Upper lobe of left lung (tissue), 4 donors: ENCODE measurements at regions not wholly inside any gene's neighbourhood (a gene's known extent, or its start where the extent isn't known, plus 50 kb on each side); places are given as distances from the start of the nearest gene placed in this dataset.

Experiments
- EP300 ChIP-seq, 4 donors: sonication (generic); formaldehyde crosslinking; IDR thresholded peaks; one replicate each; pipeline ENCODE4 v1.5.1; 2017; ENCODE audit warnings: antibody characterized with exemption in 4 of 4, control low read depth in 2 of 4
- POLR2A ChIP-seq, 4 donors: fragments of 450-650 bp; IDR thresholded peaks; one replicate each; pipeline ENCODE4 v1.5.1; 2016 to 2017; ENCODE audit warnings: antibody characterized with exemption in 4 of 4, mild to moderate bottlenecking in 2 of 4
- POLR2AphosphoS5 ChIP-seq, 2 donors: sonication (generic); formaldehyde crosslinking; IDR thresholded peaks; one replicate each; pipeline ENCODE4 v1.5.1; 2017; ENCODE audit warnings: antibody characterized with exemption in 2 of 2
- TF ChIP-seq, protein P1 (sequence below), 6 experiments: fragments of 450-650 bp in 4 of 6; fragments of 200-600 bp in 2 of 6; sonication (generic) in 2 of 6; IDR thresholded peaks; one replicate each; pipeline ENCODE4 v1.5.1; 2016 to 2019; ENCODE audit warnings: antibody characterized with exemption in 6 of 6

GRCh38 chr11:37050311-37050710 is 452.3 kb upstream of the RAG2 start:
- TF ChIP-seq, protein P1, sequence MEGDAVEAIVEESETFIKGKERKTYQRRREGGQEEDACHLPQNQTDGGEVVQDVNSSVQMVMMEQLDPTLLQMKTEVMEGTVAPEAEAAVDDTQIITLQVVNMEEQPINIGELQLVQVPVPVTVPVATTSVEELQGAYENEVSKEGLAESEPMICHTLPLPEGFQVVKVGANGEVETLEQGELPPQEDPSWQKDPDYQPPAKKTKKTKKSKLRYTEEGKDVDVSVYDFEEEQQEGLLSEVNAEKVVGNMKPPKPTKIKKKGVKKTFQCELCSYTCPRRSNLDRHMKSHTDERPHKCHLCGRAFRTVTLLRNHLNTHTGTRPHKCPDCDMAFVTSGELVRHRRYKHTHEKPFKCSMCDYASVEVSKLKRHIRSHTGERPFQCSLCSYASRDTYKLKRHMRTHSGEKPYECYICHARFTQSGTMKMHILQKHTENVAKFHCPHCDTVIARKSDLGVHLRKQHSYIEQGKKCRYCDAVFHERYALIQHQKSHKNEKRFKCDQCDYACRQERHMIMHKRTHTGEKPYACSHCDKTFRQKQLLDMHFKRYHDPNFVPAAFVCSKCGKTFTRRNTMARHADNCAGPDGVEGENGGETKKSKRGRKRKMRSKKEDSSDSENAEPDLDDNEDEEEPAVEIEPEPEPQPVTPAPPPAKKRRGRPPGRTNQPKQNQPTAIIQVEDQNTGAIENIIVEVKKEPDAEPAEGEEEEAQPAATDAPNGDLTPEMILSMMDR (IDR thresholded peaks at IDR 0.05) = no peak
- no peak for TF ChIP-seq EP300 (IDR thresholded peaks at IDR 0.05)
- TF ChIP-seq POLR2A (IDR thresholded peaks at IDR 0.05) = no peak
- TF ChIP-seq POLR2AphosphoS5 (IDR thresholded peaks at IDR 0.05) = no peak
